HG02973 (cell line): ENCODE measurements at regions not wholly inside any gene's neighbourhood (a gene's known extent, or its start where the extent isn't known, plus 50 kb on each side); places are given as distances from the start of the nearest gene placed in this dataset.

Experiments
- ATAC-seq: cut with Tn5 transposase; IDR thresholded peaks from one replicate; pipeline ENCODE4 v1.9.1; 2021; ENCODE audit warnings: moderate library complexity; ENCODE audit not compliant: unreplicated experiment

- ATAC-seq = no peak
Measured at GRCh38 chr1:58908561-58909560, 125.0 kb upstream of the JUN start.

DNA sequence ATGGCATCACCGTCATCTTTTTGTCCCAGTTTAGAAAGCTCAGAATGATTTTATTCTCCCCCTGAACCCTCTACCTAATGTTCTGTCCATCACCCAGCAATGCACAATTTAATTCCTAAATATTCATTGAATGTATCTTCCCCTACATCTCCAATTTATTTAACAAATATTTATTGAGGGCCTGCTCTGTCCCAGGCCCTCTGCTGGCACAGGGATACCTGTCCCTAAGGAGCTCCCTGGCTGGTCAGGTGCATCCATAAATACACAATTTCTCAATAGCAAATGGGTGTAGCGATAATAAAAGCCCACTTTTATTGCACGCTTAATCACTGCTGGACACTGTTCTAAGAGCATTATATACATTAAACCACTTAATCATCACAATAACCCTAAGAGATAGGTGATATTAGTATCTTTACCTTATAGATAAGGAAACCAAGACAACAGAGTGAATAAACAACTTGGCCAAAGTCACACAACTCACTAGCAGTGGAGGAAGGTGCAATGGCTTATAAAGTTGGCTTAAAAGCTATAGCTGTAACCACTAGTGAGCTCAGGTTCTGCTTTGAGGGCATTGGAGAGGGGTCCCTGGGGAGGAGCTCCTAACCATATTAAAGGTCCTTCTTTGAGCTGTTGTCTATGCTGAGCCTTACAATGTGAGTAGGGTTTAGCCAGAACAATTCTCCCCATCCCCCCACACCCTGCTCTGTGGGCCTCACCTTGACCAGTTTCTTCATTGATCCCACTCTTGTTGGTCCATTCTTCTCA lies 126.3 kb upstream of the JUN start:
- ATAC-seq = no peak

GRCh38 chr1:58911841-58912499 lies 128.1 kb upstream of the JUN start:
- ATAC-seq = no peak

DNA sequence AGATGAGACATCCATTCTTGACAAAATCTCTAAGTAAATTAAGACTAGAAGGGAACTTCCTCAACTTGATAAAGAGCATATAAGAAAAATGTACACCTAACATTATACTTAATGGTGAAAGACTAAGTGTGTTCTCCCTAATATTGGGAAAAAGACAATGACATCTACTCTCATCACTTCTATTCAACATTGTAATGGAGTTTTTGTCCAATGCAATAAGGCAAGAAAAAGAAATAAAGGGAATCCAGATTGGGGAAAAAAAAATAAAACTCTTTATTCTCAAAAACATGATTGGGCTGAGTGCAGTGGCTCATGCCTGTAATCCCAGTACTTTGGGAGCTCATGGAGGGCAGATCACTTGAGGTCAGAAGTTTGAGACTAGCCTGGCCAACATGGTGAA lies 131.1 kb upstream of the JUN start:
- no peak for ATAC-seq

GRCh38 chr1:58917436-58917835 lies 133.6 kb upstream of the JUN start:
- no peak for ATAC-seq

- ATAC-seq = no peak
Measured at GRCh38 chr1:58919226-58919958, 135.5 kb upstream of the JUN start.

GRCh38 chr1:58919959-58920321 lies 136.1 kb upstream of the JUN start:
- no peak for ATAC-seq

GRCh38 chr1:58921342-58921741 lies 137.5 kb upstream of the JUN start:
- no peak for ATAC-seq

- no peak for ATAC-seq
Measured at GRCh38 chr1:58921751-58922150, 137.9 kb upstream of the JUN start.

GRCh38 chr1:58922302-58923089 lies 138.6 kb upstream of the JUN start:
- ATAC-seq = no peak

DNA sequence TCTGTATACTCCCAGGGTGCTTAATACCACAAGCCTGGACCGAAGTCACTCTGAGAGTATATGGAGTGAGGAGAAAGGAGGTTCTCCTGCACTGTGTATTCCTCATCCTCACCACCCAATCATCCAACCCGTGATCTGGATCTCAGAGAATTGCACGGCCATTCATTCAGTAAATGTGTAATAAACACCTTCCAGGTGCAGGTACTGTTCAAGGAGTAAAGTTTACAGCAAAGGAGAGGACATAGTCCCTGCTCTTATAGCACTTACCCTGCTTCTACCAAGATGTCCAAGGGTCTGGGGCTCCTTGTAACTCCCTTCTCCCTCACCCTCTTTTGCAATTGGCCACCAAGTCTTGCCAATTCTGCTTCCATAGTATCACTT lies 139.2 kb upstream of the JUN start:
- ATAC-seq = no peak

- ATAC-seq = no peak
Measured at GRCh38 chr1:58924016-58924565, 140.2 kb upstream of the JUN start.

DNA sequence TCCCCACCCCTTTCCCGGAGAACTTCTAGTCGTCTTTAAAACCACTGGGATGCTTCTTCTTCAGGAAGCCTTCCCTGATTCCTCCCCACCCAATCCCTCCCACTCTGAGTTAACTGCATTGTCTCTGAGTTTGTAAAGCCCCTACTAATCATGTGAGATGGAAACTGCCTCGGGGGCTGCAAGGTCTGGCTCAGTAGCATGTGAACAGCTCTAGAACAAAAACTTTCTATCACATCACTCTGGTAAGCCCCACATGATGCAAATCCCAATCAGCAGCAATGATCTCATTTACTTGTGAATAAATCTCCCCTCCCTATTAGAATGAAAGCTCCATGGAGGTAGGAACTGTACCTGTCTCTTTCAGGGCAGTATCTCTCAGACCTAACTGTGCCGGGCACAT lies 141.0 kb upstream of the JUN start:
- ATAC-seq = no peak

DNA sequence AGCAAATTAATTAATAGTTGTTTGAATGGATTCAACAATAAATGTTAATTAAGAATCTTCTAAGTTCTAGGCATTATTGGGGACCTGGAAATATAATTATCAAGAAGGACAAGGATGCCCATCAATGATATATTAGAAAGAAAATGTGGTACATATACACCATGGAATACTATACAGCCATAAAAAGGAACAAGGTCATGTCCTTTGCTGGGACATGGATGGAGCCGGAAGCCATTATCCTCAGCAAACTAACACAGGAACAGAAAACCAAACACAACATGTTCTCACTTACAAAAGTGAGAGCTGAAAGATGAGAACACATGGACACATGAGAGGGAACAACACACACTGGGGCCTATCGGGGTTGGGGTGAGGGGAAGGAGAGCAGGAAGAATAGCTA lies 141.4 kb upstream of the JUN start:
- no peak for ATAC-seq

- no peak for ATAC-seq
Measured at GRCh38 chr1:58926152-58926551, 142.3 kb upstream of the JUN start.

DNA sequence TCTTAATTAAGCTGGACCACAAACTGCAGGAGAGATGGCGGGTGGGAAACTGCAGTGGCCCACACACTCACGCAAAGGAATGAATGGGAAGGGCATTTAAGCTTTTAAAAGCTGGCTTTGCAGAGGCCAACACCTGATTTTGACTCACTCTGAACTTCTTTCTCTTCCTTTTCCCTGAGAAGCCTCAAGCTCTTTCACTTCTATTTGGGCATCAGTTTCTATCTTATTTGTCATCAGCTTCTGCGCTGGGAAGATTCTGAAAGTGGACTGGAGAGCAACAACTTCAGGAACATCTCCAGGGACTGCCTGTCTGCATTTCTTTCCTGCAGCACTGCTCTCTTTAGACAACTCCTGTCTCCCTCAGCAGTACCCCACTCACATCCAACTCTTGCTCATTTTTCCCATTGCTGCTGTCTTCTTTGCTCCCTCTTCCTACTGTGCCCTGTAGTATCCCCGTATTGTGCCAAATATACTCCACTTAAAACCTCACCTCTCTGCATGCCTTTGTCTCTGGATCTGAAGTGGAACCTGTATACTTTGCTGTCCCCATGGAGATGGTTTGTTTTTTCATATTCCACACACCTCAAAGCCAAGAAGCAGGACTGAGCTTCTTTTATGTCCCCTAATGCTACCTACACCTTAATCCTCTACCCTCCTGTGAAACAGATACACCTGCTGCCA lies 143.3 kb upstream of the JUN start:
- no peak for ATAC-seq

DNA sequence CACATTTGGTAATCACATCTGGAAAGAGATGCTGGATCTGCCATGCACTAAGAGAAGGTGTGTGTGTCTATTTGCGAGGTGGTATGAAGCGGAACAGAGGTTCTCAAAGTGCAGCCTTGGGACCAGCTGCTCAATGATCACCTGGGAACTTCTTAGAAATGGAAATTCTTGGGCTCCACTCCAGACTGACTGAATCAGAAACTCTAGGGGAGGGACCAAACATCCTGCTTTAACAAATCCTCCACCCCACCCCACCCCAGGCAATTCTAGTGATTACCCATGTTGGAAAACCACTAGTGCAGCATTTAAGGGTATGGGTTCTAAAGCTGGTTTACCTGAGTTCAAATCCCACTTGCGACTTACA lies 143.9 kb upstream of the JUN start:
- no peak for ATAC-seq

GRCh38 chr1:58928514-58928913 lies 144.7 kb upstream of the JUN start:
- ATAC-seq = no peak

DNA sequence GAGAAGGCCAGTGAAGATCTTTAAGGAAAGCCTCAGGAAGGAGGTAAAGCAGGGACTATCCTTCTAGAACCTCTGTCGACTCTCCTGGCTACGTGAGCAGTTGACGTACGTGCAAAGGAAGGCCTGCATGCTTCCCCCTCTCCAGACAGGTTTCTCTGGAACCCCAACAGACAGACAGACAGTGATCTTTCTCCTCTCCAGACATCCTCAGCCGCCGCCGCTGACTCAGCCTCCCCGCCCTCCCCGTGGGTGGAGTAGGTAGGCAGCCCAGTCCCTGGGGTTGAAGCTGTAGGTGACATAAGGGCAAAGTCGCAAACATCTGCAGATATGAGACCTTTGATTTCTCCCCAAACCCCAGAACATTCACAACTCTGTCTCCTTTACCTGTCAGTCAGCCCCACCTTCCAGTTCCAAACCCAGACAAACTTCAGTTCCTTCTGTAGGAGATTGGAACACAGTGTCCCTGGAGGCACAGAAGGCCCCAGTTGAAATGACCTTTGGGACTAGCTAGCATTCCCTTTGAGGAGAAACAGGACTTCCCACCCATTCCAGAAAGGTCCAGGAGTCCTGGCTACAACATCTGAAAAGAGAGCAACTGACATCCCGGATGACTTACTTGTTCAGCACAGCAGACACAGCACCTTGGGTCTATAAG lies 146.0 kb upstream of the JUN start:
- no peak for ATAC-seq
